HG03565 (cell line): ENCODE measurements at regions not wholly inside any gene's neighbourhood (a gene's known extent, or its start where the extent isn't known, plus 50 kb on each side); places are given as distances from the start of the nearest gene placed in this dataset.
"Not testable (repeated sequence)": the region's sequence is repeated elsewhere in the genome, so short reads cannot be mapped to it uniquely, and the experiment has no call there.

ENCODE experiments used
- ATAC-seq: cut with Tn5 transposase; IDR thresholded peaks from one replicate; pipeline ENCODE4 v1.9.1; 2021; ENCODE audit warnings: mild to moderate bottlenecking, moderate library complexity; ENCODE audit not compliant: unreplicated experiment

- ATAC-seq = no peak
Measured at GRCh38 chr2:115904516-115904915, 1462.1 kb downstream of the DPP10 start.

GRCh38 chr2:115908731-115909130, 1466.3 kb downstream of the DPP10 start:
- no peak for ATAC-seq

- no peak for ATAC-seq
Measured at GRCh38 chr2:115910270-115910669, 1467.8 kb downstream of the DPP10 start.

GRCh38 chr2:115913921-115914320, 1471.5 kb downstream of the DPP10 start:
- ATAC-seq = no peak

DNA sequence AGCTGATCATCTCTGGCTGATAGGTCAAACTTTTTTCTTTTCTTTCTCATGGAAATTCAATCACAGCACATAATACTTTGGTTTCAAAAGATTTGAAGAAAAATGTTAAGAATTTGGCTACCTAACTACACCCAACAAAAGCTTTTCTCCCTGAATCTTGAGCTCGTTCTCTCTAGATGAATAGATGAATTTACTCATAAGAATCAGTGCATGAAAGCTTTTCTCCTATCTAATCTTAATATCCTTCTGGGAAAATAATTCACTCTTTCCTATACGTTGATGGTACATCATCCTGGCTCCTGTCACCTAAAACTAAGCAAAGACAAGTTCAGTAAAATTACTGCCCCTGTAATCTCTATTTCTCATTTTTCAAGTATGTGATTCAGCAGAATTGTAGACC, 1479.1 kb downstream of the DPP10 start:
- ATAC-seq = no peak

- ATAC-seq = no peak
Measured at GRCh38 chr2:115939902-115940301, 1497.5 kb downstream of the DPP10 start.

DNA sequence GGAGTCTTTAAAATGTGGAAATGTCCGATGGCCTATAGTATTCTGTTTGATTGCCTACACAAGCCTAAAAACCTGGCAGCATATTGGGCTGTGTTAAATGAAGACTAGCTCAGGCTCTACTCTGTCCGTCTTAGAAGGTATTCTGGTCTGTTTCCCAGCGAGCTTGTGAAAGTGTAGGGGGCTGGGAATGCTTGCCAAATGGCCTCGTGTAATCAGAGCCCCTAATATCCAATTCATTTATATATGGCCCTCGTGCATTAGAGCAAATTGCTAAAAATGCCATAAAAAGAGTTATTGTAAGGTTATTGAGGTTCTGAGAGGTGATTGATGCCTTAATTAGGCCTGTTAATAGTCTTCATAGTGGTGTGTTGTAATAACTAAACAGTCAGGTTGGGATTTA, 1500.4 kb downstream of the DPP10 start:
- no peak for ATAC-seq

GRCh38 chr2:115946341-115946740, 1503.9 kb downstream of the DPP10 start:
- ATAC-seq = no peak

DNA sequence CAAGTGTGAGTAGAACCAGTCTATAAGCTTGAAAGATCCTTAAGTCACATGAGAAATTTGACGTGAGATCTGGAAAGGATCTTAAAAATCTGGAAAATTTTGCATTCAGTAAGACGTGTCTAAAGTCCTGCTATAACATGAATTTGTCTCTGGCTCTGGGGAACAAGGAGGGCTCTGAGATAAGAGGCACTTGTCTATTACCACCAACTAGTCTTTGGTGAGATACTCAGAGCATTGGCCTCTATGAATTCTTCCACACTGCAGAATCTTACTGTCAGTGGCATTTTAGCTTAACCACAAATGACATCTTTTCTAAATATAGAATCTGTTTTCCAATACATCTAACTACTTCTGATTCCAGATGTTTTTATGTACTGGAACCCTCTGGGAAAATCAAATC, 1504.5 kb downstream of the DPP10 start:
- ATAC-seq = no peak

DNA sequence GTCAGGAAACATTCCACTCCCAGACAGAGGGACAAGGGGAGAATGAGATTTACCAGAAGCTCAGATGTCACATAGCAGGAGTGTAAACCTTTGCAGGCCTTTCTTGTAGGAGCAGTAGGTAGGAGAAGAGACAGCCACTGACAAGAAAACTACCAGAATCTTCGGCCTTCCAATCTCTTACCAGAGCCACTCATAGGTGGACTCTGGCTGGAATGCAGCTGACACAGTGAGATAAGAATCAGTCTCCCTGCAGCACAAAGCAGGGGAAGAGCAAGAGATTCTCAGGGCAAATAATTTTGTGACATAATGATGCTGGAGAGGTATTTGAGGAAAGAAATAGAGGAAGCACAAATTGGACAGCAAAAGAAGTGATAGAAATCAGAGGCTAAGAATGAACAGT, 1534.5 kb downstream of the DPP10 start:
- ATAC-seq = no peak

DNA sequence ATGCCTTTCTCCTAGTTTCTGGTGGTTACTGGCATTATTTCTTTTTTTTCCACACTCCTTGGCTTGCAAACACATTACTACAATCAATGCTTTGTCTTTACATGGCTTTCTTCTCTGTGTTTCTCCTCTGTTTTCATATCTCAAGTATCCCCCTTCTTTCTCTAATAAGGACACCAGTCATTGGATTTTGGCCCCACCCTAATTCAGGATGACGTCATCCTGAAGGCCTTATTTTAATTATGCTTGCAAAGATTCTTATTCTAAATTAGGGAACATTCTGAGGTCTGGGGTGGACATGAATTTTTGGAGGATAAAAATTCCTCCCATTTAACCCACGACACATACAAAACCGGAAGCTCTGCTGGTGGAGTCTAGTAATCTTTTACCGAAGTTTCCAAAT, 1556.6 kb downstream of the DPP10 start:
- ATAC-seq = no peak

DNA sequence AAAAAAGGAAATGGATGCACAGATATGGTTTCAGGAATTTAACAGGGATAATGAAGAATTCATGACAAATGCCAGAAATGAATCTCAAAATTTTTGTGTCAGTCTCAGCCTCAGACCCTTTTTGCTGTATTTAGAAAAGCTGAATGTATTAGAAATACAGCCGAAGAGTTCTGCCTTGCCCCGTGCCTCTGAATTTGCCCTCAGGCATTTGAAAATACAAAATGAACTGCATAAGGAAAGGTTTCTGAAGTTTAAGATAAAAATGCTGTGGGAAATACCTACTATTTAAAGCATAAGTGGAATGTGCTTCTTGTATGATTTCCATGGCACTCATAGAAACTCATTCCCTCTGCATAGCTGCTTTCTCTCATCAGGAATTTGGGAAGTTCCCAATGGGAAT, 1580.6 kb downstream of the DPP10 start:
- no peak for ATAC-seq

DNA sequence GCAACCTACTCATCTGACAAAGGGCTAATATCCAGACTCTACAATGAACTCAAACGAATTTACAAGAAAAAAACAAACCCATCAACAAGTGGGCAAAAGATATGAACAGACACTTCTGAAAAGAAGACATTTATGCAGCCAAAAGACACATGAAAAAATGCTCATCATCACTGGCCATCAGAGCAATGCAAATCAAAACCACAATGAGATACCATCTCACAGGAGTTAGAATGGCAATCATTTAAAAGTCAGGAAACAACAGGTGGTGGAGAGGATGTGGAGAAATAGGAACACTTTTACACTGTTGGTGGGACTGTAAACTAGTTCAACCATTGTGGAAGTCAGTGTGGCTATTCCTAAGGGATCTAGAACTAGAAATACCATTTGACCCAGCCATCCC, 1596.3 kb downstream of the DPP10 start:
- not testable (repeated sequence) for ATAC-seq

GRCh38 chr2:116042530-116042929, 1600.1 kb downstream of the DPP10 start:
- ATAC-seq = no peak

- no peak for ATAC-seq
Measured at GRCh38 chr2:116057538-116057937, 1615.1 kb downstream of the DPP10 start.

- no peak for ATAC-seq
Measured at GRCh38 chr2:116061023-116061422, 1618.6 kb downstream of the DPP10 start.

DNA sequence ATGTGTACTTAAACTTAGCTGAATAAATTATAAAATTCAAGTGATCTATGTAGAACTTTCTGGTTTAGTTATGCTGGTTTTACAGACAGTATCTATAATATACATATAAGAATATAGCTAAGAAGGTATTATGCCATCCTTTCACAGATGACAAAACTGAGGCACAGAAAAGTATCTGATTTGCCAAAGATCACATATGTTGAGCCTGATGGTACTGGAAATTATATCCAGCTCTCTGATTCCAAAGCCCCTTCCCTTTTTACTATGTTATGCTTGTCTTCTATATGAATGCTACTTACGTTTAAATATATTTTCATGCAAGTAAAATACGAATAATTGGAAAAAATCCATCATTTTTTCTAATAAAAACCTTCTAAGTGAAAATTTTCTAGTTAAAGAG, 1631.3 kb downstream of the DPP10 start:
- no peak for ATAC-seq

- ATAC-seq = no peak
Measured at GRCh38 chr2:116074161-116074560, 1631.7 kb downstream of the DPP10 start.

GRCh38 chr2:116088236-116088635, 1645.8 kb downstream of the DPP10 start:
- ATAC-seq = no peak

GRCh38 chr2:116094196-116094595, 1651.8 kb downstream of the DPP10 start:
- ATAC-seq = no peak

DNA sequence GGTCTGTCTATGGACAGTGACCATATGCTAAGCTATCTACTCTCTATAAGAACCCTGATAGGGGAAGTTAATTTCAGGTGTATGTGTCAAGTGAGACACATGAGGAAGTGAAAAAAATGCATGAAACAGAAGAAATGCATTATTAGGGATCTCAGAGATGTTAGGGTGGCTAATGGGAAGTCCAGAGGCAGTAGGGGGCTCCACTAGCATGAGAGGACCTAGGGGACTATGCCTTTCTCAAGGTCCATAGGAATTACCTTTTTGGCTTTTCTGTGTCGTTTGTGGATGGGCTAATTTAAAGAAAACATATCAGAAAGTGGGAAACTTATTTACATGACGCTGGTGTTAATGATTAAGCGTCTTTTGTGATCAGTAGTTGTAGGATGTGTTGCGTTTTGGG, 1653.2 kb downstream of the DPP10 start:
- ATAC-seq = no peak

DNA sequence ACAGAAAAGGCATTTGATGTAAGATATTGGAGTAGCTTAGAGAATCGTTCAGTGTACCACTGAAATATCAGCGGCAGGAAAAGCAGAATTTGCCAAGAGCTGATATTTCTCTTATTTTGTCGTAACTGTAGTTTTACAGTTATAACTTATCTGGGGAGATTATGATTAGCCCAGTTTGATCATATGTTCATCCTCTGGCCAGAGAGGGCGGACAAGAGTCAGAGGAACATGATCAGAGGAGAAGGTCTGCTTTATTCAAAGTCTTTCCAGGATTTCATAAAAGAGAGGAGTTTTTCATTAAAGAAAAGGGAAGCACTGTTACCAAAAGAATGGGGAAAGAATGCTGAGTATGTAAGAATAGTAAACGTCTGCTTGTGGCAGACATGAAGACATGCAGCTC, 1655.6 kb downstream of the DPP10 start:
- no peak for ATAC-seq

GRCh38 chr2:116109471-116109870, 1667.0 kb downstream of the DPP10 start:
- no peak for ATAC-seq

DNA sequence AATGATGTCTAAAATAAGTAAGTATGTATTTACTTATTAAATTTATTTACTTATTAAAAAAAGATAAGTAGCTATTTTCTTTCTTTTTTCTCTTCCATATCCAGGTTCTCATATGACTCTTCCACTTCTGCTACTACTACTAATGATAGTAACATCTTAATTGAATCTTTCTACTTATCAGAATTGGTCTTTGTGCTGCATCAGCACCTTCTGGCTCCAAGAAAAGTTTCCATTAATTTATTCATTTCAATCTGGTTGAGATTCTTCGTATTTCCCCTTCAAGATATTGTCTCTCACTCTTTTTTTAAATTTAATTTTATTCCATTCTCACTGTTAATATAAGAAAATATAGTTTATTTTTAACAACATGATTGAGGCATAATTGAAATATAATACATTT, 1675.4 kb downstream of the DPP10 start:
- no peak for ATAC-seq
